Left cardiac atrium (tissue), 4 donors: ENCODE measurements at regions not wholly inside any gene's neighbourhood (a gene's known extent, or its start where the extent isn't known, plus 50 kb on each side); places are given as distances from the start of the nearest gene placed in this dataset.

Experiments
- ATAC-seq, 2 donors: fragments of 200-7000 bp; cut with Tn5 transposase; one replicate each; pipeline ENCODE4 v1.9.1; 2020; ENCODE audit warnings: mild to moderate bottlenecking in 2 of 2, moderate library complexity in 2 of 2
- DNase-seq: peaks from one replicate; pipeline ENCODE4 v3.0.0-alpha.2; 2020
- intact Hi-C, 2 donors: fragments of 100-400 bp; cut with DNase I; formaldehyde crosslinking; loops; one replicate each; pipeline versions ENCODE4 v1.14.1 to v1.15.1; 2022 to 2023
- donor health status: DM: no; HTN: yes; CAD: no.
- donor health status: DM: no; HTN: yes; CAD: no; lungs with severe emphysema.
- donor health status: DM: yes; HTN: yes; CAD: no.
- donor health status: Dilated cardiomyopathy.

GRCh38 chr3:110164632-110165369 is 827.5 kb upstream of the DPPA4 start:
- intact Hi-C loops: no loop called here
- DNase-seq (no peak), ATAC-seq (no peak)

GRCh38 chr3:110165370-110165743 is 828.0 kb upstream of the DPPA4 start:
- intact Hi-C loops: no loop called here
- DNase-seq (no peak), ATAC-seq (no peak)

GRCh38 chr3:110165753-110166152 is 828.4 kb upstream of the DPPA4 start:
- no peak for DNase-seq
- intact Hi-C loops: no loop called here
- ATAC-seq: no peak

- DNase-seq (no peak), ATAC-seq (no peak)
- intact Hi-C loops: no loop called here
Observed at GRCh38 chr3:110166791-110167190, 829.4 kb upstream of the DPPA4 start.

- ATAC-seq (no peak), DNase-seq (no peak)
- intact Hi-C loops: no loop called here
Observed at GRCh38 chr3:110174908-110175307, 837.6 kb upstream of the DPPA4 start.

- peak in 1 of 2 donors; percentile 59 for ATAC-seq
- DNase-seq: no peak
Observed at GRCh38 chr3:110178965-110179364, 841.6 kb upstream of the DPPA4 start.

GRCh38 chr3:110180733-110181132 is 843.4 kb upstream of the DPPA4 start:
- intact Hi-C loops: no loop called here
- DNase-seq (peak; percentile 23), ATAC-seq (peak; percentile 78 to 88)

More at GRCh38 chr3:110178965-110179364, 841.6 kb upstream of the DPPA4 start:
- intact Hi-C loops: no loop called here

- ATAC-seq: no peak
- DNase-seq: no peak
- intact Hi-C loops: no loop called here
Observed at GRCh38 chr3:110181226-110181625, 843.9 kb upstream of the DPPA4 start.

GRCh38 chr3:110184536-110184935 is 847.2 kb upstream of the DPPA4 start:
- intact Hi-C loops: no loop called here
- ATAC-seq (no peak), DNase-seq (no peak)

GRCh38 chr3:110193074-110193473 is 855.7 kb upstream of the DPPA4 start:
- ATAC-seq: no peak
- DNase-seq: no peak
- intact Hi-C loops: no loop called here

GRCh38 chr3:110198717-110199587 is 861.6 kb upstream of the DPPA4 start:
- intact Hi-C loops: no loop called here
- DNase-seq (no peak), ATAC-seq (no peak)

GRCh38 chr3:110199588-110199943 is 862.2 kb upstream of the DPPA4 start:
- ATAC-seq (no peak), DNase-seq (no peak)
- intact Hi-C loops: no loop called here

GRCh38 chr3:110210086-110210660 is 861.4 kb upstream of the NECTIN3 start:
- intact Hi-C loops: no loop called here
- ATAC-seq: no peak
- DNase-seq: no peak

GRCh38 chr3:110226645-110227044 is 845.0 kb upstream of the NECTIN3 start:
- no peak for ATAC-seq
- intact Hi-C loops: no loop called here
- no peak for DNase-seq

GRCh38 chr3:110227991-110228390 is 843.6 kb upstream of the NECTIN3 start:
- DNase-seq (no peak), ATAC-seq (no peak)
- intact Hi-C loops: no loop called here

- intact Hi-C loops: no loop called here
- no peak for ATAC-seq
- no peak for DNase-seq
Observed at GRCh38 chr3:110234831-110235230, 836.8 kb upstream of the NECTIN3 start.

GRCh38 chr3:110236976-110237610 is 834.5 kb upstream of the NECTIN3 start:
- ATAC-seq (no peak), DNase-seq (no peak)
- intact Hi-C loops: no loop called here

- no peak for DNase-seq
- no peak for ATAC-seq
- intact Hi-C loops: no loop called here
Observed at GRCh38 chr3:110243081-110243480, 828.5 kb upstream of the NECTIN3 start.

- intact Hi-C loops: no loop called here
- ATAC-seq (no peak), DNase-seq (no peak)
Observed at GRCh38 chr3:110246796-110247376, 824.7 kb upstream of the NECTIN3 start.

- DNase-seq: no peak
- ATAC-seq: no peak
- intact Hi-C loops: no loop called here
Observed at GRCh38 chr3:110248666-110249065, 823.0 kb upstream of the NECTIN3 start.
